ENCODE measurements at regions not wholly inside any gene's neighbourhood (a gene's known extent, or its start where the extent isn't known, plus 50 kb on each side); places are given as distances from the start of the nearest gene placed in this dataset.

- TF ChIP-seq POLR2A (IDR thresholded peaks at IDR 0.05), result no peak
- no peak for TF ChIP-seq CTCF (IDR thresholded peaks at IDR 0.05 in 4 of 5, conservative IDR thresholded peaks at IDR 0.05 in 1 of 5)
Observed at GRCh38 chr11:111167666-111168065, 77.9 kb upstream of the POU2AF2 start.
